SU-DHL-6 (cell line): ENCODE measurements at regions not wholly inside any gene's neighbourhood (a gene's known extent, or its start where the extent isn't known, plus 50 kb on each side); places are given as distances from the start of the nearest gene placed in this dataset.

Experiments used
- H2AFZ ChIP-seq: fragments of 200-600 bp; sonication (generic); 2 replicates; pipeline ENCODE4 v1.6.1; 2014; ENCODE audit warnings: low read depth, mild to moderate bottlenecking, moderate library complexity, mixed read lengths, antibody characterized with exemption, low read length; ENCODE audit not compliant: severe bottlenecking
- H3F3A ChIP-seq: fragments of 200-600 bp; shearing (Covaris generic); 2 replicates; pipeline ENCODE4 v1.6.0; 2016; ENCODE audit warnings: antibody characterized with exemption, mild to moderate bottlenecking; ENCODE audit not compliant: insufficient read depth
- H3K27ac ChIP-seq: fragments of 200-600 bp; sonication (generic); 2 replicates; pipeline ENCODE4 v1.5.1; 2016; ENCODE audit warnings: low read depth, mild to moderate bottlenecking, low read length, moderate library complexity, mixed read lengths
- H3K27me3 ChIP-seq: fragments of 200-600 bp; sonication (generic), shearing (Covaris generic); 2 replicates; pipeline ENCODE4 v1.6.0; 2014; ENCODE audit warnings: mild to moderate bottlenecking, low read length
- H3K36me3 ChIP-seq: fragments of 200-600 bp; sonication (generic); 2 replicates; pipeline ENCODE4 v1.6.1; 2014; ENCODE audit warnings: mild to moderate bottlenecking, low read length, mixed read lengths
- H3K4me2 ChIP-seq: fragments of 300-600, 200-600 bp; shearing (Covaris generic), sonication (generic); 2 replicates; pipeline ENCODE4 v1.6.0; 2014; ENCODE audit warnings: low read length, low read depth, mild to moderate bottlenecking; ENCODE audit not compliant: poor library complexity, severe bottlenecking
- H3K4me3 ChIP-seq: fragments of 200-600 bp; sonication (generic); 2 replicates; pipeline ENCODE4 v1.5.1; 2014; ENCODE audit warnings: antibody characterized with exemption, low read length, mild to moderate bottlenecking, mixed read lengths; ENCODE audit not compliant: insufficient read depth, poor library complexity, severe bottlenecking
- H3K79me2 ChIP-seq: fragments of 200-600 bp; sonication (generic); 2 replicates; pipeline ENCODE4 v1.6.1; 2014; ENCODE audit warnings: mild to moderate bottlenecking, low read length, moderate library complexity; ENCODE audit not compliant: insufficient read depth
- H3K9ac ChIP-seq: fragments of 200-600 bp; sonication (generic); 2 replicates; pipeline ENCODE4 v1.7.0; 2014; ENCODE audit warnings: mild to moderate bottlenecking, low read length
- H3K9me2 ChIP-seq: fragments of 200-600 bp; sonication (generic); replicated peaks from 2 replicates; pipeline ENCODE4 v1.6.1; 2014; ENCODE audit warnings: low read length; ENCODE audit not compliant: insufficient read depth
- H3K9me3 ChIP-seq: fragments of 200-600 bp; sonication (generic); 2 replicates; pipeline ENCODE4 v1.6.1; 2014; ENCODE audit warnings: low read length, mixed read lengths; ENCODE audit not compliant: insufficient read depth
- H4K20me1 ChIP-seq: fragments of 200-600 bp; sonication (generic); 2 replicates; pipeline ENCODE4 v1.6.1; 2014; ENCODE audit warnings: low read depth, mild to moderate bottlenecking, antibody characterized with exemption, low read length, moderate library complexity, mixed read lengths
- EZH2phosphoT487 ChIP-seq: fragments of 200-600 bp; sonication (generic), shearing (Covaris generic); conservative IDR thresholded peaks from 2 replicates; pipeline ENCODE4 v1.6.1; 2018; ENCODE audit warnings: mild to moderate bottlenecking, antibody characterized with exemption, low read length, moderate library complexity, mixed read lengths
- TF ChIP-seq, protein P1 (sequence below): fragments of 200-600 bp; sonication (generic); IDR thresholded peaks from one replicate; pipeline ENCODE4 v1.5.1; 2017; ENCODE audit warnings: antibody characterized with exemption, mild to moderate bottlenecking, low read length, moderate library complexity; ENCODE audit not compliant: insufficient read depth, poor library complexity, severe bottlenecking

- Histone ChIP-seq H3K9me3 (no peaks in the 10 kb centered on the region), H3K4me2 (no peak overlapping the region), H3K79me2 (no peaks in the 10 kb centered on the region), H3F3A (no peaks in the 10 kb centered on the region), H3K9ac (no peak overlapping the region), H3K4me3 (no peak overlapping the region), H2AFZ (no peak overlapping the region), H3K9me2 (no peaks in the 10 kb centered on the region), H3K27ac (no peak overlapping the region), H3K27me3 (no peaks in the 10 kb centered on the region), H4K20me1 (no peaks in the 10 kb centered on the region), H3K36me3 (no peaks in the 10 kb centered on the region)
- TF ChIP-seq EZH2phosphoT487, result no peak
- TF ChIP-seq, protein P1, sequence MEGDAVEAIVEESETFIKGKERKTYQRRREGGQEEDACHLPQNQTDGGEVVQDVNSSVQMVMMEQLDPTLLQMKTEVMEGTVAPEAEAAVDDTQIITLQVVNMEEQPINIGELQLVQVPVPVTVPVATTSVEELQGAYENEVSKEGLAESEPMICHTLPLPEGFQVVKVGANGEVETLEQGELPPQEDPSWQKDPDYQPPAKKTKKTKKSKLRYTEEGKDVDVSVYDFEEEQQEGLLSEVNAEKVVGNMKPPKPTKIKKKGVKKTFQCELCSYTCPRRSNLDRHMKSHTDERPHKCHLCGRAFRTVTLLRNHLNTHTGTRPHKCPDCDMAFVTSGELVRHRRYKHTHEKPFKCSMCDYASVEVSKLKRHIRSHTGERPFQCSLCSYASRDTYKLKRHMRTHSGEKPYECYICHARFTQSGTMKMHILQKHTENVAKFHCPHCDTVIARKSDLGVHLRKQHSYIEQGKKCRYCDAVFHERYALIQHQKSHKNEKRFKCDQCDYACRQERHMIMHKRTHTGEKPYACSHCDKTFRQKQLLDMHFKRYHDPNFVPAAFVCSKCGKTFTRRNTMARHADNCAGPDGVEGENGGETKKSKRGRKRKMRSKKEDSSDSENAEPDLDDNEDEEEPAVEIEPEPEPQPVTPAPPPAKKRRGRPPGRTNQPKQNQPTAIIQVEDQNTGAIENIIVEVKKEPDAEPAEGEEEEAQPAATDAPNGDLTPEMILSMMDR, result no peak
These were observed 152.0 kb downstream of the ZNF22 start for GRCh38 chr10:45152726-45153125.

DNA sequence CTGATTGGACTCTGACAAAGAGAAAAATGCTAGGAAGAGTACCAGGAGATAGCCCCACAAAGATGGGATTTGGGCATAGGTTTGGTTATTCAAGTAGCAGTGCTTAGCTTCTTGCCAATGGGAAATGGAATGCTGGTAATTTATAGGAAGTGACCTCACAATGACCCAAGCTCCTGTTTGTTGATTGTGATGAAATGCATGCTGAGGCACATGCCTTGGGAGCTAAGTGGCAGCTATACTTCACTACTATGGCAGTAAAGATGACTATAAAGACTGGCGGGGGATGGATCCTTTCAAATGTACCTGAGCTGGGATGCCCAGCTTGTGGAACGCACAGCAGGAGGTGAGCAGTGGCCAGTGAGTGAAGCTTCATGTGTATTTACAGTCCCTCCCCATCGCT lies 153.8 kb downstream of the ZNF22 start:
- H3F3A ChIP-seq, result no peaks in the 10 kb centered on the region
- H2AFZ ChIP-seq, result no peak overlapping the region
- no peak overlapping the region for H3K27ac ChIP-seq
- H3K9me2 ChIP-seq, result no peaks in the 10 kb centered on the region
- H3K9ac ChIP-seq, result no peak overlapping the region
- H3K27me3 ChIP-seq, result no peaks in the 10 kb centered on the region
- H3K79me2 ChIP-seq, result no peaks in the 10 kb centered on the region
- TF ChIP-seq, protein P1, result no peak
- no peak for TF ChIP-seq EZH2phosphoT487
- H3K9me3 ChIP-seq, result no peaks in the 10 kb centered on the region
- H3K4me2 ChIP-seq, result no peak overlapping the region
- no peaks in the 10 kb centered on the region for H4K20me1 ChIP-seq
- no peak overlapping the region for H3K4me3 ChIP-seq
- H3K36me3 ChIP-seq, result no peaks in the 10 kb centered on the region

DNA sequence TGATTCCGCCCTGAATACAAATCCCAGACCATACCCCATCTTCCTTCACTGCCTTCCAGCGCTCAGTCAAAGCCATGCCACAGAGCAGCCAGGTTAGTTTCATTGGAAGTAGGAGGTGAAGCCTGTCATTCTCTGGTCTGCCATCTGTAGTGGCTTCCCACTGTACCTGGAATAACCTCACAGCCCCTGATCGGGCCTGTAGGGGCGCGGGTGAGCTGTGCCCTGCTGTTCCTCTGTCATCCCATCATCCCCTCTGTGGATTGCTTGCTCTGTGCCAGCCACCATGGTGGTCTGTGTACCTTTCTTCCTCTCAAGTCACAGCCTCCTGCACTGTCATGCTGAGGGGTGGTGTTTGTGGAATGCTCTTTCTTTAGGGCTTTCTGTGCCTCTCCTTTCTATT lies 155.1 kb downstream of the ZNF22 start:
- no peaks in the 10 kb centered on the region for H3K36me3 ChIP-seq
- no peak overlapping the region for H3K4me2 ChIP-seq
- no peak overlapping the region for H3K4me3 ChIP-seq
- no peak overlapping the region for H2AFZ ChIP-seq
- no peaks in the 10 kb centered on the region for H3K9me3 ChIP-seq
- no peak overlapping the region for H3K27ac ChIP-seq
- TF ChIP-seq, protein P1, result no peak
- TF ChIP-seq EZH2phosphoT487, result no peak
- H3K79me2 ChIP-seq, result no peaks in the 10 kb centered on the region
- H4K20me1 ChIP-seq, result no peaks in the 10 kb centered on the region
- no peak overlapping the region for H3K9ac ChIP-seq
- H3F3A ChIP-seq, result no peaks in the 10 kb centered on the region
- H3K9me2 ChIP-seq, result no peaks in the 10 kb centered on the region
- H3K27me3 ChIP-seq, result no peaks in the 10 kb centered on the region
